ENCODE measurements at regions not wholly inside any gene's neighbourhood (a gene's known extent, or its start where the extent isn't known, plus 50 kb on each side); places are given as distances from the start of the nearest gene placed in this dataset.
"Not testable (repeated sequence)": the region's sequence is repeated elsewhere in the genome, so short reads cannot be mapped to it uniquely, and the experiment has no call there.

DNA sequence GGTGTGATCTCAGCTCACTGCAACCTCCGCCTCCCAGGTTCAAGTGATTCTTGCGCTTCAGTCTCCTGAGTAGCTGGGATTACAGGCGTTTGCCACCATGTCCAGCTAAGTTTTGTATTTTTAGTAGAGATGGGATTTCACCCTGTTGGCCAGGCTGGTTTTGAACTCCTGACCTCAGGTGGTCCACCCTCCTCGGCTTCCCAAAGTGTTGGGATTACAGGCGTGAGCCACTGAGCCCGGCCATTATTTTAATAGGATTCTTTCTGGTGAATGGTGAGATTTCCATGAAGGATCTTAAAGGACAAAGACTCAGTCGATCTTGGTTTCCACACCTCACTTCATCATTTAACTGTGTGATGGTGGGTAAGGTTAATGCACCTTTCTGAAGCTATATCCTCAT is 183.8 kb upstream of the ZNF217 start:
- not testable (repeated sequence) for TF ChIP-seq EZH2 (IDR thresholded peaks at IDR 0.05; ENCODE audit: low read depth)
- TF ChIP-seq, protein P1, sequence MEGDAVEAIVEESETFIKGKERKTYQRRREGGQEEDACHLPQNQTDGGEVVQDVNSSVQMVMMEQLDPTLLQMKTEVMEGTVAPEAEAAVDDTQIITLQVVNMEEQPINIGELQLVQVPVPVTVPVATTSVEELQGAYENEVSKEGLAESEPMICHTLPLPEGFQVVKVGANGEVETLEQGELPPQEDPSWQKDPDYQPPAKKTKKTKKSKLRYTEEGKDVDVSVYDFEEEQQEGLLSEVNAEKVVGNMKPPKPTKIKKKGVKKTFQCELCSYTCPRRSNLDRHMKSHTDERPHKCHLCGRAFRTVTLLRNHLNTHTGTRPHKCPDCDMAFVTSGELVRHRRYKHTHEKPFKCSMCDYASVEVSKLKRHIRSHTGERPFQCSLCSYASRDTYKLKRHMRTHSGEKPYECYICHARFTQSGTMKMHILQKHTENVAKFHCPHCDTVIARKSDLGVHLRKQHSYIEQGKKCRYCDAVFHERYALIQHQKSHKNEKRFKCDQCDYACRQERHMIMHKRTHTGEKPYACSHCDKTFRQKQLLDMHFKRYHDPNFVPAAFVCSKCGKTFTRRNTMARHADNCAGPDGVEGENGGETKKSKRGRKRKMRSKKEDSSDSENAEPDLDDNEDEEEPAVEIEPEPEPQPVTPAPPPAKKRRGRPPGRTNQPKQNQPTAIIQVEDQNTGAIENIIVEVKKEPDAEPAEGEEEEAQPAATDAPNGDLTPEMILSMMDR (conservative IDR thresholded peaks at IDR 0.05) = not testable (repeated sequence)
